H9 (cell line): ENCODE measurements at regions not wholly inside any gene's neighbourhood (a gene's known extent, or its start where the extent isn't known, plus 50 kb on each side); places are given as distances from the start of the nearest gene placed in this dataset.

Experiments
- DNase-seq: peaks from one replicate; pipeline ENCODE4 v3.0.0-alpha.2; 2017
- H2AFZ ChIP-seq: one replicate; pipeline ENCODE4 v1.6.1; 2013; ENCODE audit warnings: mild to moderate bottlenecking, low read length, control low read depth, moderate library complexity
- H2AK5ac ChIP-seq: 2 replicates; pipeline ENCODE4 v1.6.1; 2013; ENCODE audit warnings: low read length, control low read depth, mixed read lengths; ENCODE audit not compliant: insufficient read length
- H2BK120ac ChIP-seq: one replicate; pipeline ENCODE4 v1.6.1; 2013; ENCODE audit warnings: low read depth, mild to moderate bottlenecking, low read length, control low read depth, inconsistent platforms; ENCODE audit not compliant: poor library complexity, severe bottlenecking
- H2BK12ac ChIP-seq: 2 replicates; pipeline ENCODE4 v1.6.1; 2013; ENCODE audit warnings: low read length, control low read depth, mixed read lengths, low read depth; ENCODE audit not compliant: insufficient read length
- H2BK15ac ChIP-seq: 2 replicates; pipeline ENCODE4 v1.6.1; 2013; ENCODE audit warnings: low read depth, low read length, control low read depth
- H2BK20ac ChIP-seq: one replicate; pipeline ENCODE4 v1.6.1; 2013; ENCODE audit warnings: low read depth, mild to moderate bottlenecking, low read length, control low read depth, inconsistent platforms; ENCODE audit not compliant: poor library complexity, severe bottlenecking
- H2BK5ac ChIP-seq: 2 replicates; pipeline ENCODE4 v1.6.1; 2013; ENCODE audit warnings: low read length, control low read depth, mixed read lengths; ENCODE audit not compliant: insufficient read length
- H3K14ac ChIP-seq: 2 replicates; pipeline ENCODE4 v1.6.1; 2013; ENCODE audit warnings: low read length, control low read depth; ENCODE audit not compliant: insufficient read depth
- H3K18ac ChIP-seq: 2 replicates; pipeline ENCODE4 v1.6.1; 2013; ENCODE audit warnings: low read depth, mild to moderate bottlenecking, mixed read lengths, low read length, control low read depth; ENCODE audit not compliant: insufficient read length
- H3K23ac ChIP-seq: 2 replicates; pipeline ENCODE4 v1.6.1; 2013; ENCODE audit warnings: low read length, control low read depth, mixed read lengths, low read depth; ENCODE audit not compliant: insufficient read length
- H3K23me2 ChIP-seq: 2 replicates; pipeline ENCODE4 v1.6.1; 2013; ENCODE audit warnings: low read depth, mild to moderate bottlenecking, mixed read lengths, low read length, control low read depth; ENCODE audit not compliant: insufficient read length, poor library complexity, severe bottlenecking
- H3K27ac ChIP-seq: 2 replicates; pipeline ENCODE4 v1.5.1; 2013; ENCODE audit warnings: low read length, control low read depth, mixed read lengths, low read depth; ENCODE audit not compliant: insufficient read length
- H3K27me3 ChIP-seq: 2 replicates; pipeline ENCODE4 v1.6.1; 2013; ENCODE audit warnings: low read length, control low read depth, inconsistent platforms; ENCODE audit not compliant: insufficient read depth
- H3K4ac ChIP-seq: 2 replicates; pipeline ENCODE4 v1.6.1; 2013; ENCODE audit warnings: low read depth, mild to moderate bottlenecking, control low read depth, inconsistent platforms, low read length, moderate library complexity
- H3K4me1 ChIP-seq: 2 replicates; pipeline ENCODE4 v1.6.1; 2013; ENCODE audit warnings: low read length, control low read depth, inconsistent platforms; ENCODE audit not compliant: insufficient read depth
- H3K4me2 ChIP-seq: 2 replicates; pipeline ENCODE4 v1.6.1; 2013; ENCODE audit warnings: low read length, control low read depth, mixed read lengths; ENCODE audit not compliant: insufficient read length, insufficient read depth
- H3K56ac ChIP-seq: 2 replicates; pipeline ENCODE4 v1.6.1; 2013; ENCODE audit warnings: low read depth, mild to moderate bottlenecking, mixed read lengths, low read length, control low read depth; ENCODE audit not compliant: insufficient read length
- H3K79me1 ChIP-seq: 2 replicates; pipeline ENCODE4 v1.6.1; 2013; ENCODE audit warnings: low read depth, mild to moderate bottlenecking, moderate library complexity, low read length, control low read depth, inconsistent platforms; ENCODE audit not compliant: insufficient read depth, poor library complexity, severe bottlenecking
- H3K79me2 ChIP-seq: 2 replicates; pipeline ENCODE4 v1.6.1; 2013; ENCODE audit warnings: low read length, control low read depth, inconsistent platforms; ENCODE audit not compliant: insufficient read depth
- H3K9ac ChIP-seq: 2 replicates; pipeline ENCODE4 v1.6.1; 2013; ENCODE audit warnings: low read length, control low read depth, mixed read lengths; ENCODE audit not compliant: insufficient read length; ENCODE audit errors: extremely low read depth
- H3K9me3 ChIP-seq: one replicate; pipeline ENCODE4 v1.6.1; 2013; ENCODE audit warnings: low read depth, low read length, inconsistent platforms; ENCODE audit not compliant: control insufficient read depth
- H3T11ph ChIP-seq: one replicate; pipeline ENCODE4 v1.6.1; 2013; ENCODE audit warnings: mild to moderate bottlenecking, low read length, control low read depth, inconsistent platforms
- H4K20me1 ChIP-seq: one replicate; pipeline ENCODE4 v1.6.1; 2013; ENCODE audit not compliant: control insufficient read depth, insufficient read length, insufficient read depth
- H4K5ac ChIP-seq: 2 replicates; pipeline ENCODE4 v1.6.1; 2013; ENCODE audit warnings: low read depth, mild to moderate bottlenecking, mixed read lengths, low read length, control low read depth; ENCODE audit not compliant: insufficient read length
- H4K8ac ChIP-seq: replicated peaks from 2 replicates; pipeline ENCODE4 v1.6.1; 2013; ENCODE audit warnings: low read length, control low read depth, mixed read lengths, low read depth; ENCODE audit not compliant: insufficient read length
- H4K91ac ChIP-seq: 2 replicates; pipeline ENCODE4 v1.6.1; 2013; ENCODE audit warnings: low read depth, mild to moderate bottlenecking, moderate library complexity, mixed read lengths, low read length, control low read depth; ENCODE audit not compliant: insufficient read length
- H3K27ac Mint-ChIP-seq, 3 experiments: 2 replicates in 2 of 3; 3 replicates in 1 of 3; pipeline ENCODE4 v1.8.0; 2020 to 2021; ENCODE audit warnings: mixed read lengths in 3 of 3, mild to moderate bottlenecking in 1 of 3, moderate library complexity in 1 of 3
- H3K27me3 Mint-ChIP-seq: 2 replicates; pipeline ENCODE4 v1.8.0; 2021; ENCODE audit warnings: low read depth, mild to moderate bottlenecking, moderate library complexity, mixed read lengths
- H3K36me3 Mint-ChIP-seq, 3 experiments: 2 replicates in 2 of 3; 3 replicates in 1 of 3; pipeline ENCODE4 v1.8.0; 2020 to 2021; ENCODE audit warnings: low read depth in 3 of 3, mixed read lengths in 3 of 3; ENCODE audit not compliant: insufficient read depth in 1 of 3
- H3K4me1 Mint-ChIP-seq, 2 experiments: 2 replicates each; pipeline ENCODE4 v1.8.0; 2020; ENCODE audit warnings: mixed read lengths in 2 of 2
- H3K4me3 Mint-ChIP-seq, 2 experiments: 2 replicates in 1 of 2; 3 replicates in 1 of 2; pipeline ENCODE4 v1.8.0; 2020 to 2021; ENCODE audit warnings: mild to moderate bottlenecking in 2 of 2, mixed read lengths in 2 of 2, moderate library complexity in 1 of 2
- H3K9me3 Mint-ChIP-seq, 2 experiments: 2 replicates in 1 of 2; 3 replicates in 1 of 2; pipeline ENCODE4 v1.8.0; 2020; ENCODE audit warnings: mild to moderate bottlenecking in 2 of 2, mixed read lengths in 2 of 2, moderate library complexity in 1 of 2
- CTCF ChIP-seq: fragments of 200-600 bp; sonication (generic); conservative IDR thresholded peaks from 3 replicates; pipeline ENCODE4 v1.8.0; 2021; ENCODE audit warnings: antibody characterized with exemption, mild to moderate bottlenecking
- WGBS: extraction: QIAGEN DNeasy Blood & Tissue Kit; methylation state at CpG from one replicate; pipeline ENCODE4 v1.1.7; 2013; ENCODE audit warnings: missing lambda C conversion rate, low lambda C conversion rate, mixed read lengths; ENCODE audit not compliant: insufficient read length; ENCODE audit errors: extremely low coverage; 5-methylcytosine and 5-hydroxymethylcytosine counted together

GRCh38 chr18:60172030-60172429 is 200.5 kb downstream of the MC4R start:
- no peak overlapping the region for H3K4ac ChIP-seq
- no peak overlapping the region for H3K4me3 Mint-ChIP-seq

More at GRCh38 chr18:60172030-60172429, 200.5 kb downstream of the MC4R start:
- Histone ChIP-seq H2BK12ac (no peak overlapping the region), H2AFZ (no peak overlapping the region), H3K4me1 (no peaks in the 10 kb centered on the region), H3K79me1 (no peaks in the 10 kb centered on the region), H2BK5ac (no peak overlapping the region), H3K23me2 (no peaks in the 10 kb centered on the region), H4K20me1 (no peaks in the 10 kb centered on the region), H2BK15ac (no peak overlapping the region), H4K91ac (no peak overlapping the region), H2BK20ac (no peak overlapping the region), H3K56ac (no peak overlapping the region), H3K4me2 (no peak overlapping the region), H2AK5ac (no peak overlapping the region), H3K79me2 (no peaks in the 10 kb centered on the region), H4K5ac (no peak overlapping the region), H3K27ac (no peak overlapping the region), H4K8ac (no peak overlapping the region), H3K14ac (no peak overlapping the region), H3K27me3 (no peaks in the 10 kb centered on the region), H3K9me3 (no peaks in the 10 kb centered on the region), H3K9ac (no peak overlapping the region), H3T11ph (no peak overlapping the region), H2BK120ac (no peak overlapping the region), H3K18ac (no peak overlapping the region), H3K23ac (no peak overlapping the region)
- no peaks in the 10 kb centered on the region for H3K27me3 Mint-ChIP-seq
- no peak overlapping the region for H3K27ac Mint-ChIP-seq
- TF ChIP-seq CTCF: no peak
- DNase-seq: no peak
- H3K36me3 Mint-ChIP-seq: no peaks in the 10 kb centered on the region
- no peaks in the 10 kb centered on the region for H3K9me3 Mint-ChIP-seq
- H3K4me1 Mint-ChIP-seq: no peaks in the 10 kb centered on the region
- WGBS: no CpG with 5 or more reads among the region's 2 CpGs
